Prostate gland (tissue), 2 donors: ENCODE measurements at regions not wholly inside any gene's neighbourhood (a gene's known extent, or its start where the extent isn't known, plus 50 kb on each side); places are given as distances from the start of the nearest gene placed in this dataset.

Source experiments
- DNase-seq: peaks from one replicate; pipeline ENCODE4 v3.0.0-alpha.2; 2019; ENCODE audit warnings: low spot score
- H3K27ac ChIP-seq, 2 donors: fragments of 200-600 bp; sonication (generic); 2 replicates each; pipeline ENCODE4 v1.5.1; 2017 to 2019
- H3K27me3 ChIP-seq: fragments of 200-600 bp; sonication (generic); replicated peaks from 2 replicates; pipeline ENCODE4 v1.5.1; 2019; ENCODE audit not compliant: insufficient read depth
- H3K36me3 ChIP-seq, 2 donors: fragments of 200-600 bp; sonication (generic); 1 replicate in 1 of 2; 2 replicates in 1 of 2; pipeline versions ENCODE4 v1.5.1 to v1.8.1; 2017 to 2019
- H3K4me1 ChIP-seq: fragments of 200-600 bp; sonication (generic); replicated peaks from 2 replicates; pipeline ENCODE4 v1.5.1; 2019
- H3K4me3 ChIP-seq, 2 donors: fragments of 200-600 bp; sonication (generic); 2 replicates each; pipeline ENCODE4 v1.5.1; 2017 to 2019
- H3K9me3 ChIP-seq: fragments of 200-600 bp; sonication (generic); 2 replicates; pipeline ENCODE4 v1.5.1; 2017
- POLR2A ChIP-seq: fragments of 450-650 bp; IDR thresholded peaks from one replicate; pipeline ENCODE4 v1.6.1; 2016; ENCODE audit warnings: antibody characterized with exemption, mild to moderate bottlenecking
- POLR2AphosphoS5 ChIP-seq: sonication (generic); formaldehyde crosslinking; IDR thresholded peaks from one replicate; pipeline ENCODE4 v1.6.1; 2017; ENCODE audit warnings: antibody characterized with exemption
- WGBS: methylation state at CpG from one replicate; pipeline ENCODE4 v1.1.5; 2018; 5-methylcytosine and 5-hydroxymethylcytosine counted together
- intact Hi-C: fragments of 100-400 bp; cut with DNase I; formaldehyde crosslinking; loops from one replicate; pipeline ENCODE4 v1.14.2; 2022
- TF ChIP-seq, protein P1 (sequence below), 4 experiments: fragments of 200-600 bp in 2 of 4; fragments of 450-650 bp in 2 of 4; sonication (generic) in 2 of 4; IDR thresholded peaks; 1 replicate in 3 of 4; 2 replicates in 1 of 4; pipeline ENCODE4 v1.5.1; 2016 to 2019; ENCODE audit warnings: antibody characterized with exemption in 4 of 4, mild to moderate bottlenecking in 2 of 4, moderate library complexity in 2 of 4

GRCh38 chr16:79407005-79407404 is 193.5 kb downstream of the MAF start:
- whole genome bisulfite sequencing, result 60% methylated on average over 12 of the region's 12 CpGs
- Histone ChIP-seq H3K27ac (no peak overlapping the region), H3K9me3 (no peaks in the 10 kb centered on the region), H3K36me3 (no peaks in the 10 kb centered on the region), H3K27me3 (no peaks in the 10 kb centered on the region), H3K4me3 (no peak overlapping the region), H3K4me1 (no peaks in the 10 kb centered on the region)
- DNase-seq, result no peak
- TF ChIP-seq, protein P1, sequence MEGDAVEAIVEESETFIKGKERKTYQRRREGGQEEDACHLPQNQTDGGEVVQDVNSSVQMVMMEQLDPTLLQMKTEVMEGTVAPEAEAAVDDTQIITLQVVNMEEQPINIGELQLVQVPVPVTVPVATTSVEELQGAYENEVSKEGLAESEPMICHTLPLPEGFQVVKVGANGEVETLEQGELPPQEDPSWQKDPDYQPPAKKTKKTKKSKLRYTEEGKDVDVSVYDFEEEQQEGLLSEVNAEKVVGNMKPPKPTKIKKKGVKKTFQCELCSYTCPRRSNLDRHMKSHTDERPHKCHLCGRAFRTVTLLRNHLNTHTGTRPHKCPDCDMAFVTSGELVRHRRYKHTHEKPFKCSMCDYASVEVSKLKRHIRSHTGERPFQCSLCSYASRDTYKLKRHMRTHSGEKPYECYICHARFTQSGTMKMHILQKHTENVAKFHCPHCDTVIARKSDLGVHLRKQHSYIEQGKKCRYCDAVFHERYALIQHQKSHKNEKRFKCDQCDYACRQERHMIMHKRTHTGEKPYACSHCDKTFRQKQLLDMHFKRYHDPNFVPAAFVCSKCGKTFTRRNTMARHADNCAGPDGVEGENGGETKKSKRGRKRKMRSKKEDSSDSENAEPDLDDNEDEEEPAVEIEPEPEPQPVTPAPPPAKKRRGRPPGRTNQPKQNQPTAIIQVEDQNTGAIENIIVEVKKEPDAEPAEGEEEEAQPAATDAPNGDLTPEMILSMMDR (IDR thresholded peaks at IDR 0.05), result no peak
- TF ChIP-seq POLR2A (no peak), POLR2AphosphoS5 (no peak)
- intact Hi-C loops, result no loop called here

DNA sequence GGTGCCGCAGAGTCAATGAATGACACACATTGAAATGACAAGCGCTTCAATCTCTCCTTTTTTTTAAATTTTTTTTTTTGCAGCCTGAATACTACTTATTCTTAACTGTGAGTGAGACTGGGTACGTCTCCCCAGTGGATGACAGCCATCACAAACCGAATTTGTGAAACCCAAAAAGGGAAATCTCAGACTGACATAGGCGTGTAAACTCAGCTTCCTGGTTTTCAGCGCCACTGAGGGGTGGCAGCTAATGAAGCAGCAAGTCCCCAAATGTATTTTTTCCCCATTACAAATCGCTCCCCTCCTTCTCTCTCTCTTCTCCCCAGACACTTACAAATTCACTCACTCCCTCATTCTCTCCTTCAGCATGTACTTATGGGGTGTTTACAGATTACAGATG is 196.0 kb downstream of the MAF start:
- no peak overlapping the region for H3K4me3 ChIP-seq
- 91% methylated on average over 7 of the region's 7 CpGs for WGBS
- no peaks in the 10 kb centered on the region for H3K36me3 ChIP-seq
- no peak for DNase-seq
- H3K27me3 ChIP-seq, result no peaks in the 10 kb centered on the region
- no peaks in the 10 kb centered on the region for H3K9me3 ChIP-seq
- H3K27ac ChIP-seq, result no peak overlapping the region
- intact Hi-C loops, result no loop called here
- TF ChIP-seq, protein P1 (IDR thresholded peaks at IDR 0.05), result no peak
- no peak for TF ChIP-seq POLR2AphosphoS5
- no peak for TF ChIP-seq POLR2A
- no peaks in the 10 kb centered on the region for H3K4me1 ChIP-seq

GRCh38 chr16:79403534-79403933 is 197.0 kb downstream of the MAF start:
- no peaks in the 10 kb centered on the region for H3K27me3 ChIP-seq
- intact Hi-C loops, result no loop called here
- H3K4me1 ChIP-seq, result no peaks in the 10 kb centered on the region
- TF ChIP-seq, protein P1 (IDR thresholded peaks at IDR 0.05), result no peak
- TF ChIP-seq POLR2A (no peak), POLR2AphosphoS5 (no peak)
- no peak for DNase-seq
- H3K4me3 ChIP-seq, result no peak overlapping the region
- H3K9me3 ChIP-seq, result no peaks in the 10 kb centered on the region
- no peaks in the 10 kb centered on the region for H3K36me3 ChIP-seq
- 94% methylated on average over 4 of the region's 4 CpGs for WGBS
- no peak overlapping the region for H3K27ac ChIP-seq

DNA sequence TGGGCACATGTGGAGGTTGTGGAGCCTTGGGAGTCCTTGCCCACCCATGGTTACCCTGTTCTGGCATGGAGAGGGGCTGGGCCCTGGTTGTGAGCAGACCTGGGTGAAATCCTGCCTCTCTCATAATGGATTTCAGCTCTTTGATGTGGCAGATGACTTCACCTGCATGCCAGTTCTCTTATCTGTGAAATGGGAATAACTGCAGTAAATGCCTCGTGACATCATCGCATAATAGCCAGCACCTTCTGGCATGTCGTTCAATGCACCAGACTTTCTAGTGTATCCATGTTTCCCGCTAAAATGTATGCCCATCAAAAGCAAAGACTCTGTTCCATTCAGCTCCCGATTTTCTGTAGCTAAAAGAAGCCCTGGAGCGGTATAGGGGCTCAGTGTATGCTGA is 197.6 kb downstream of the MAF start:
- Histone ChIP-seq H3K27ac (no peak overlapping the region), H3K36me3 (no peaks in the 10 kb centered on the region), H3K4me1 (no peaks in the 10 kb centered on the region), H3K4me3 (no peak overlapping the region), H3K27me3 (no peaks in the 10 kb centered on the region), H3K9me3 (no peaks in the 10 kb centered on the region)
- DNase-seq, result no peak
- 77% methylated on average over 6 of the region's 6 CpGs for WGBS
- intact Hi-C loops, result no loop called here
- TF ChIP-seq, protein P1 (IDR thresholded peaks at IDR 0.05), result no peak
- TF ChIP-seq POLR2A, result no peak
- no peak for TF ChIP-seq POLR2AphosphoS5

- DNase-seq, result no peak
- Histone ChIP-seq H3K27me3 (no peaks in the 10 kb centered on the region), H3K4me1 (no peaks in the 10 kb centered on the region), H3K9me3 (no peaks in the 10 kb centered on the region), H3K27ac (no peak overlapping the region), H3K36me3 (no peaks in the 10 kb centered on the region), H3K4me3 (no peak overlapping the region)
- WGBS, result 82% methylated on average over 5 of the region's 5 CpGs
- TF ChIP-seq POLR2AphosphoS5, result no peak
- TF ChIP-seq, protein P1 (IDR thresholded peaks at IDR 0.05), result no peak
- no peak for TF ChIP-seq POLR2A
- intact Hi-C loops, result no loop called here
Observed at GRCh38 chr16:79402356-79402755, 198.2 kb downstream of the MAF start.
